ENCODE measurements at regions not wholly inside any gene's neighbourhood (a gene's known extent, or its start where the extent isn't known, plus 50 kb on each side); places are given as distances from the start of the nearest gene placed in this dataset.
A peak's percentile ranks its signal among the peaks of the same experiment; 100 is the strongest.

DNA sequence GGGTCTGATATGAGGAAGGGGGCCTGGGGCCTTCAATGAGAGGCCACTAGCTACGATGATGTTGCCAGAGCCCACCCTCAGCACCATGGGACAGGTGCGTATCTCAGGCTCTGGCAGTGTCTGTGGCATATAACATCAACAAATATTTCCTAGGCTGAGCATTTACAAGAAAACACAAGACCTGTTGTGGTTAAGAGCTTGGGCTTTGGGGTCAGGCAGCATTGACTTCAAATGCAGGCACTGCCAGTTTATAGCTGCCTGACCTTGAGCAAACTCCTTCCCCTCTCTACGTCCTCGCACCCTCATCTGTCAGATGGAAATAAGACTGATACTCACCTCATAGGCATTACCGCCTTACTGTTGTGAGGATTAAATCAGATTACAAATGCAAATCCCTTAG, 156.0 kb downstream of the KATNAL1 start:
- no peak for FAIRE-seq

GRCh38 chr13:30149248-30149647, 158.1 kb downstream of the KATNAL1 start:
- FAIRE-seq: no peak

GRCh38 chr13:30148786-30149185, 158.6 kb downstream of the KATNAL1 start:
- FAIRE-seq: no peak

DNA sequence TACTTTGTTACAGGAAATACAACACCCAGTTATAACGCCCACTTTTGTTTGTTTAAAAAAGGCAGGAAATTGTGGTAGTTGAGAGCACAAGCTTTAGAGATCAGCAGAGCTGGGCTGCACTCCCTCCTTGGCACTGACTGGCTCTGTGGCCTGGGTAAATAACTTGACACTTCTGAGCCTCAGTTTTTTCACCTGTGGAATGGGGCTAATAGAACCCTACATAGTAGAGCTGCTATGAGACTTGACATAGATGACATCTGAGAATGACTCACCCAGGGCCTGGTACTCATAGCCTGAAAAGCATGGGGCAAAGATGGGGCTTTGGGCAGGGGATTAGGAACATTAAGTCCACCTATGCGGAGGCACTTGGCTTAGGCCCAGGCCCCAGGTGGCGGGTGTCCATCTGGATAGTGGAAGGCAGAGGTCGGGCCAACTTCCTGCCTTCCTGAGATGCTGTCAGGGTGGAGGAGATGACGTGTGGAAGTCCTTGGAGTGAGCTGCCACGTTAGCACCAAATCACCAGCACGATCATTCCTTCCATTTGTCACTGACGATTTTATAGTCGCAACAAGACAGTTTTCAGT, 159.1 kb downstream of the KATNAL1 start:
- no peak for FAIRE-seq

DNA sequence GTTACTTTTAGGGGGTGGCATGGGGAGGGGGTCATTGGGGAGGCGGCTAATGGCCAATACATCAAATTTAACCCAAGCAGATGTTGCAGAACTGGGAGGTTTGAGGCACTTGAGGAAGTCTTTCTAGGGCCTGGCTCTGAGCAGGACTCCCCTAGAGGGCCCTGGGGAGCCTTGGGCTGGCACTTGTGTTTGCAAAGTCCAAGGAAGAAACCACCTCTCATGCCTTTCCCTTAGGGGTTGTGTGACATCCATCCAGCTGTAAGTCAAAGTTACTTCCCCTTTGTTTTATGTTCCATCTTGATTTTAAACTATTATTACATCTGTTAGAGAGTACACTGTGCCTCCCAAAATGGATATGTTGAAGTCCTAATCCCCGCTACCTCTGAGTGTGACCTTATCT, 159.9 kb downstream of the KATNAL1 start:
- no peak for FAIRE-seq

DNA sequence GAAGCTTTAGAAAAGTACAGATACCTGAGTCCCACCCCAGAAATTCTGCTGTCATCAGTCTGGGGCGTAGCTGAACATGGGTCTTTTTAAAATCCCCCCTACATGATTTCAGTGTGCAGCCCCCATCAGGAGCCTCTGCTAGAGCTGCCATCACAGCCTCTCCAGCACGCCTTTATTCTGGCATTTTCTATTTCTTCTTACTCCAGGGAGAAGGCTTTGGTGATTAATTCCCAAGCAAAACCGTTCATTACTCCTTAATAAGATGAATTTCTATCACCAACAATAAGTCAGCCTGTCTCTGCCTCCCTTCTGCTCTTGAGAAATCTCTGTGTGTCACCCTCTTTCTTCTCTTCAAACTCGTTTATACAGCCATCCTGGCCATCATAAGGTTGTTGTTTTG, 160.3 kb downstream of the KATNAL1 start:
- FAIRE-seq: no peak

GRCh38 chr13:30145709-30146367, 161.5 kb downstream of the KATNAL1 start:
- FAIRE-seq: no peak

DNA sequence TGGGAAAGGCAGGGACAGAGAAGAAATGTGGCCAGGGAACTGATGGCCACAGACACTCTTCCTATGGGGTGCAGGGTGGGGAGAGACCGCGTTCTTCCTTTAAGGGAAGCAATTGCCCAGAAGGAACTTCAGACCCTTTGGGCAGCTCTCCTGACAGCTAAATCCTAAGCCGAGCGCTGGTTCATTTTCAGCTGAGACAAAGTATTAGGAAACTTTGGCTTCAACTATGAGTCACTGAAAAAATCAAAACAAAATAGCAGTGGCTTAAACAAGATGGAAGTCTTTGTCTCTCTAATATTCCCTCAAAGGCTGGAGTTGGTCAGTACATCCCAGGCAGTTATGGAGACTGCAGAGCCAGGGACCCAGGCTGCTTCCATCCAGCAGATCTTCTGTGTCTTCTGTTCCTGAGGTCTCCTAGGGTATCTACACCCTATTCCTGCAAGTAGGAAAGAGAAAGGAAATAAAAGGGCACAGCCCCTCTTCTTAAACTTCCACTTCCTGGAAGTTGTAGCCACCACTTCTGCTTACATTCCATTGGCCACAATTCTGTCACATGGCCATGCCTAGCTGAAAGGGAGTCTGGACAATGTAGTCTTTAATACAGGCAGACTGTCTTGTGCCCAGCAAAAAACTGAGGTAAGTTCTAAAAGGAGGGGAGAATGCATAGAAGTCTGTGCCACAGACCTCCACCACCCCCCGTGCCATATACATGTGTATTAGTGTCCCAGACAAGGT, 163.5 kb downstream of the KATNAL1 start:
- FAIRE-seq: no peak

GRCh38 chr13:30142486-30143211, 164.7 kb downstream of the KATNAL1 start:
- no peak for FAIRE-seq

GRCh38 chr13:30141775-30142485, 165.4 kb downstream of the KATNAL1 start:
- FAIRE-seq: no peak

DNA sequence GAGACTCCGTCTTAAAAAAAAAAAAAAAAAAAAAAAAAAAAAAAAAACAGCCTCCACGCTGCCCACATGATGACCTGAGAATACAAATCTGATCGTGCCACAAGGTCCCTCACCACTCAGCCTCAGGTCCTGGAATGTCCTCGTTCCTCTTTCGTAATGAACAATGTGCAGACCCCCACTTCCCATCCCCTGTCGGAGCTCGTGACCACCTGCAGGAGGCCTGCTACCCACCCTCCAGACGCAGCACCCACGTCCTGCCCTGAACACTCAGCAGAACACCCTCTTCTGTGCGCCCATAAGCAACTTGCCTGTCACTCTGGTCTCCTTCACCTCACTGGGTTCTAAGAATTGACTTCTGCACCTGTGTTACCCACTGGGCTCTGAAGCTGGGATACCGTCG, 166.4 kb downstream of the KATNAL1 start:
- FAIRE-seq: no peak

DNA sequence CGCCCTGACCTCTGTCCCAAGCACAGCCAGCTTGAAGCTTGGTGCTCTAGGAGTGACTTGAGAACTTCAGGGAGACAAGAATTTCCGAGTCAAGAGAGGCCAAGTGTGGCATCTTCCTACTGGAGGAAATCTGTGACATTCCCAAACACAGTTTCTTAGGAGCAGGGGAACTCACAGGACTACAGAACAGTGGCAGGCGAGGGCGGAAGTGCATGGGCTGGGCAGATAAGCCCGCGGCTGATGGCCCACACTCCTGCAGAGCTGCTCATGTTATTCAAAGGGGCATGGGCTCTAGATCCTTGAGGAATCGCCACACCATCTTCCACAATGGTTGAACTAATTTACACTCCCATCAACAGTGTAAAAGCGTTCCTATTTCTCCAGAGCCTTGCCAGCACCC, 168.8 kb downstream of the KATNAL1 start:
- no peak for FAIRE-seq

DNA sequence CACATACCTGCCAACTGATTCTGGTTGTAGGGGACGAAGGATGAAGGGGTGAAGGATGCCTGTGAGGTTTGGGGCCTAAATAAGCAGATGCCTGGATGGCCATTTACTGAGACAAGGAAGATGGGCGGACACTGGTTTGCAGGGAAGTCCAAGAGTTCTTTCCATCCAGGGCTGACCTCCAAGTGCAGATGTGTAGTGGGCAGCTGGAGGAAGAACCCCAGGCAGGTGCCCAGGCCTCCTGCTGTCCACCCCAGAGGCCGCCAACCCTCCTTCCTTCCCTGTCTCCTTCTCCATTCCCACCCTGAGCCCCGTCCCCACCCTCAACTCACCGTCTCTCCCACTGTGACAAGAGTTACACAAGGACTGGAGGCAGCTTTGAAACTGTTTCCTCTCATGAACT, 171.5 kb downstream of the KATNAL1 start:
- FAIRE-seq: no peak

DNA sequence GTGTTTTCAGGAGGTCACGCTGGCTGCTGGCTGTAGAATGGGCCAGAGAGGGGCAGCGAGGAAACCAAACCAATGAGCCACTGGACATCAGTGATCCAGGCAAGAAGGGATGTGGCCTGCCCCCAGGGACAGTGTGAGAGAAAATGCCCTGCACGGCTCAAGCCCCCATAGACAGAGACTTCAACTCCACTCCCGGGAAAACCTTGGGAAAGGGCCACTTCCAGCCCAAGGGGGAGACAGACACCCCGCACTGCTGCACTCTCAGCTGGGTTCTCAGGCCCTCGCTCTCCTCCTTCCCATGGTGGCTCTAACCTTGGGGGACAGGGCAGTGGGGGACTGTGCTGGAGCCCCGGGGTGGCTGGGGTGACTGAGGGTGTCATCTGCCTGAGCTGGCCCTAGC, 172.0 kb downstream of the KATNAL1 start:
- FAIRE-seq: no peak

- no peak for FAIRE-seq
Measured at GRCh38 chr13:30134578-30134977, 172.8 kb downstream of the KATNAL1 start.

GRCh38 chr13:30133996-30134395, 173.4 kb downstream of the KATNAL1 start:
- no peak for FAIRE-seq

GRCh38 chr13:30133554-30133912, 173.8 kb downstream of the KATNAL1 start:
- no peak for FAIRE-seq

GRCh38 chr13:30132623-30133553, 174.5 kb downstream of the KATNAL1 start:
- peak; percentile 91 for FAIRE-seq

DNA sequence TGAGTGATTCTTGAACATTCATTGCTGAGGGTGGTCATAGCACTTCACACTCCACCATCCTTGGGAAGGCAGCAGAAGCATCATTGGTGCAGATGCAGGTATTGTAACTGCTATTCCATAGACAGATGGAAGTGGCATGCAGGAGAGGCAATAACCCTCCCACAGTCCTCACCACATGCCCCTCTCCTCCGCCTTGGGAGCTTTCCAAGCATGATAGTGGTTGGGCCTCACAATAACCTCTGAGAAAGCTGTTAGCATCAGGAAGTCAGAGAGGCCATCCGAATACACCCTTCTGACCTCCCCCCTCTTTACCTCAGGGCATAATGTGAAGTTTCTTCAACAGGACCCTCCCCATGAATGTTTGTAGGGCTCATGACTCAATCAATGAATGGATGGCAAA, 177.9 kb downstream of the KATNAL1 start:
- FAIRE-seq: no peak

- FAIRE-seq: no peak
Measured at GRCh38 chr13:30128591-30128990, 178.8 kb downstream of the KATNAL1 start.

DNA sequence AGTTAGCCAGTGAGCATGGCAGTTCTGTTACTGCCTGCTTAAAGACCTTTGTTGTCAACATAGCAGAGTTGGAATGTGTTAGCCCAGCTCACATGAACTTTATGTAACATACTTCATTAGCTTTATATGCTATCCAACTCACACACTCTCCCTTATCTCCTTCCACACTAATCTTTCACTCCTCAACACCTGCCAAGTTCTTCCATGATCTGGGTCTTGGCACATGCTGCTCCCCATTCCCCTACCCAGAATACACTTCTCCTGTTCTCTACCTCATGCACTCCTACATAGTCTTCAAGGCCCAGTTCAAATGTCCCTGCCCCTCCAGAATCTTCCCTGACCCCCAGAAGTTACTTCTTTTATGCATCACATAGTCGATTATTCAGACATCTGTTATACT, 179.3 kb downstream of the KATNAL1 start:
- FAIRE-seq: no peak

GRCh38 chr13:30126903-30127428, 180.4 kb downstream of the KATNAL1 start:
- FAIRE-seq: no peak

Measured in G401.6 (cell line).